Uterus (tissue), 2 donors: ENCODE measurements at regions not wholly inside any gene's neighbourhood (a gene's known extent, or its start where the extent isn't known, plus 50 kb on each side); places are given as distances from the start of the nearest gene placed in this dataset.

Experiments used
- POLR2A ChIP-seq, 2 donors: fragments of 450-650 bp; IDR thresholded peaks; one replicate each; pipeline ENCODE4 v1.6.1; 2016; ENCODE audit warnings: antibody characterized with exemption in 2 of 2, mild to moderate bottlenecking in 1 of 2, moderate library complexity in 1 of 2
- TF ChIP-seq, protein P1 (sequence below), 4 experiments: fragments of 200-600 bp in 2 of 4; fragments of 450-650 bp in 2 of 4; sonication (generic) in 2 of 4; IDR thresholded peaks; one replicate each; pipeline ENCODE4 v1.5.1; 2016 to 2019; ENCODE audit warnings: antibody characterized with exemption in 4 of 4, mild to moderate bottlenecking in 2 of 4, moderate library complexity in 1 of 4

DNA sequence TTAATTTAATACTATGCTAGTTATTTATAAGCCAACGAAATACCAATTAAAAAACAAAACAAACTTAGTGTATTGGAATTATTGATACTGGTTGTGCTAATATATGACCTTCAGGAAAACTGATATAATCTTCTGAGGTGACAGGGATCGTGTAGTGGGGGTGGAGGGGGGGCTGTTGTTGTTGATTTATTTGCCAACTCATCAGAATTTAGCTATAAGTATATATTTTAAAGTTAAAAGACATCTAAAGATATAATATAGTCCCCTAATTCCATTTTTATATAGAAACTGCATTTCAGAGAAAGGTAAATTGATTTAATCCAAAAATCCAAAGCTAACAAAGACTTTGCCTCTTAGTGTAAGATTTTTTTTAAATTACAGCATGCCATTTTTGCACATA is 210.5 kb downstream of the LRRK2 start:
- TF ChIP-seq POLR2A (IDR thresholded peaks at IDR 0.05) = no peak
- TF ChIP-seq, protein P1, sequence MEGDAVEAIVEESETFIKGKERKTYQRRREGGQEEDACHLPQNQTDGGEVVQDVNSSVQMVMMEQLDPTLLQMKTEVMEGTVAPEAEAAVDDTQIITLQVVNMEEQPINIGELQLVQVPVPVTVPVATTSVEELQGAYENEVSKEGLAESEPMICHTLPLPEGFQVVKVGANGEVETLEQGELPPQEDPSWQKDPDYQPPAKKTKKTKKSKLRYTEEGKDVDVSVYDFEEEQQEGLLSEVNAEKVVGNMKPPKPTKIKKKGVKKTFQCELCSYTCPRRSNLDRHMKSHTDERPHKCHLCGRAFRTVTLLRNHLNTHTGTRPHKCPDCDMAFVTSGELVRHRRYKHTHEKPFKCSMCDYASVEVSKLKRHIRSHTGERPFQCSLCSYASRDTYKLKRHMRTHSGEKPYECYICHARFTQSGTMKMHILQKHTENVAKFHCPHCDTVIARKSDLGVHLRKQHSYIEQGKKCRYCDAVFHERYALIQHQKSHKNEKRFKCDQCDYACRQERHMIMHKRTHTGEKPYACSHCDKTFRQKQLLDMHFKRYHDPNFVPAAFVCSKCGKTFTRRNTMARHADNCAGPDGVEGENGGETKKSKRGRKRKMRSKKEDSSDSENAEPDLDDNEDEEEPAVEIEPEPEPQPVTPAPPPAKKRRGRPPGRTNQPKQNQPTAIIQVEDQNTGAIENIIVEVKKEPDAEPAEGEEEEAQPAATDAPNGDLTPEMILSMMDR (IDR thresholded peaks at IDR 0.05) = no peak
